Prostate gland (tissue), 2 donors: ENCODE measurements at regions not wholly inside any gene's neighbourhood (a gene's known extent, or its start where the extent isn't known, plus 50 kb on each side); places are given as distances from the start of the nearest gene placed in this dataset.

Experiments
- CTCF ChIP-seq, 4 experiments: fragments of 200-600 bp in 2 of 4; fragments of 450-650 bp in 2 of 4; sonication (generic) in 2 of 4; IDR thresholded peaks; 1 replicate in 3 of 4; 2 replicates in 1 of 4; pipeline ENCODE4 v1.5.1; 2016 to 2019; ENCODE audit warnings: antibody characterized with exemption in 4 of 4, mild to moderate bottlenecking in 2 of 4, moderate library complexity in 2 of 4
- POLR2A ChIP-seq: fragments of 450-650 bp; IDR thresholded peaks from one replicate; pipeline ENCODE4 v1.6.1; 2016; ENCODE audit warnings: antibody characterized with exemption, mild to moderate bottlenecking
- POLR2AphosphoS5 ChIP-seq: sonication (generic); formaldehyde crosslinking; IDR thresholded peaks from one replicate; pipeline ENCODE4 v1.6.1; 2017; ENCODE audit warnings: antibody characterized with exemption

DNA sequence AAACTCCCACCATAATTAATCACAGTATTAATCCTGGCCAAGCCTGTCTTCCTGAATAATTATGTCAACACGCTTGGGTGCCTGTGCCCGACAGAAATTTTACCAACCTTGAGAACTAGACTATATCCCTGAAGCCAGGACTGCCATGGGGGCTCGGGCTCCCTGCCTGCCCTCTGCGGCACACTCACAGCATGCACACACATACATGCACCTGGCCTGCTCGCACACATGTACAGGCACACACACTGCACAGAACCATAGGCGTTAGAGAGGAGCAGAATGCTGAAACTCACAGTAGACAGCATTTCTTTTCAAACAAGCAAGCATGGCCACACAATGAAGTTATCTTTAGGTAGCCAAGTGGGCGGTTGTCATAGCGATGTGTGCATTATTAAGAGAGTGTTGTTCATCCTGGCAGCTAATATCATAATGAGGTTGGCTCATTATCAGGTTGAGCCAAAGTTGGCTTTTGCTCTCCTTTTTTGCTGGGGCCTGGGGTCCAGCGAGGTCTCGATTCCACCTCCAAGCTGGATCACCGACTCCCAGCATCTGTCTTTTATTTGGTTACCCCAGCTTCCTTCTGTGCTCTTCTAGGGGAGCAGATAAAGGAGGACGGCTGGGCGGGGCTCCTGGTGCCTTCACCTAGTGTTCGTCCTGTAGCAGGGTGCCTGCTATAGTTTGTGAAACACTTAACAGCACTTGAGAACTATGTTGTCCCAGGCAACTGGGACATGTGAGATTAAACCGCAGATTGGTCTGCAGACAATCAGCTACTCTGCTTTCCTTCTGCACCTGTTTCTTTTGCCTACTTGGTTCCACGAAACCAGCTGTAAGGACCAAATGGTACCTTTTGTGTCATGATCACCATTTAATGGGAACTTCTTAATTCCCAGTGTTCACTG is 91.4 kb downstream of the ZNF621 start:
- TF ChIP-seq POLR2A (no peak), CTCF (IDR thresholded peaks at IDR 0.05) (no peak), POLR2AphosphoS5 (no peak)
